ENCODE measurements at regions not wholly inside any gene's neighbourhood (a gene's known extent, or its start where the extent isn't known, plus 50 kb on each side); places are given as distances from the start of the nearest gene placed in this dataset.

DNA sequence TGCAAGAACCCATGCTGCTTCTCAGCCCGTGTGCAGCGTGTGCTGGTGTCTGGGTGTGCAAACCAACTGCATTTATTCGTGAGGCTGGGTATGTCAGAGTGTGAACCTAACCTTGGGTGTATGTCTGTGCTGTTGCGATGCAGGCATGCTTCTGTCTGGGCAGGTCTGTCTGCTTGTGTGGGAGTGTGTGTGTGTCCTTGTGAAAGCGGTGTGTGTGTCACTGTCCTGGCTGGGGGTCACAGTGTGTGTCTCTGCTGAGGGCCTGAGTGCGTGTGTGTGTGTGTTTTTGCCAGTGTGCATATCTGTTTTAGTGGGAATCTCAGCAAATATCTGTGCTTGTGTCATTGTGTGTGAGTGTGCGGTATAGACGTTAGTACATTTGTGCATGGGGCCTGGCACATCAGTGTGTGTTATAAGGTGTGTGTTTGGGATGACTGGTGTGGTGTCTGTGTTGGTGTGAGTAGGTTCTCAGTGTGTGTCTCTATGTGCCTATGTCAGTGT is 121.8 kb downstream of the CYLD start:
- TF ChIP-seq POLR2A (IDR thresholded peaks at IDR 0.05; ENCODE audit: low read depth, low read length) (no peak), POLR2AphosphoS5 (IDR thresholded peaks at IDR 0.05; ENCODE audit: low read depth, low read length) (no peak), TAF1 (IDR thresholded peaks at IDR 0.05; ENCODE audit: low read depth, low read length) (no peak), SPI1 (IDR thresholded peaks at IDR 0.05; ENCODE audit: low read depth, low read length) (no peak), POU2F2 (IDR thresholded peaks at IDR 0.05; ENCODE audit: low read depth, low read length) (no peak), PAX5 (IDR thresholded peaks at IDR 0.05; ENCODE audit: insufficient read depth, low read length, severe bottlenecking) (no peak)
